ENCODE measurements at regions not wholly inside any gene's neighbourhood (a gene's known extent, or its start where the extent isn't known, plus 50 kb on each side); places are given as distances from the start of the nearest gene placed in this dataset.

GRCh38 chr10:59508956-59509355, 146.6 kb upstream of the FAM13C start:
- no peak overlapping the region for H2AFZ ChIP-seq (ENCODE audit: low read length)
- TF ChIP-seq CTCF (IDR thresholded peaks at IDR 0.05; ENCODE audit: low read length): no peak
- TF ChIP-seq EZH2 (IDR thresholded peaks at IDR 0.05; ENCODE audit: borderline replicate concordance, low read length): no peak
- H3F3A ChIP-seq (ENCODE audit: insufficient read depth, low read length): no peaks in the 10 kb centered on the region
- H3K36me3 ChIP-seq (ENCODE audit: insufficient read depth, low read length): no peaks in the 10 kb centered on the region
- no peaks in the 10 kb centered on the region for H3K79me2 ChIP-seq (ENCODE audit: insufficient read depth, low read length)
- no peak overlapping the region for H3K9ac ChIP-seq (ENCODE audit: low read length)
- no peak overlapping the region for H3K27ac ChIP-seq (ENCODE audit: low read depth, low read length, poor library complexity, severe bottlenecking)
- no peak overlapping the region for H3K4me3 ChIP-seq (ENCODE audit: low read depth, low read length, poor library complexity, severe bottlenecking)
- no peaks in the 10 kb centered on the region for H4K20me1 ChIP-seq (ENCODE audit: insufficient read depth, low read length)
- H3K9me2 ChIP-seq (ENCODE audit: low read depth, low read length): no peaks in the 10 kb centered on the region
- H3K4me1 ChIP-seq (ENCODE audit: insufficient read depth, low read length, severe bottlenecking): no peaks in the 10 kb centered on the region
- no peak overlapping the region for H3K4me2 ChIP-seq (ENCODE audit: low read length)
- no peaks in the 10 kb centered on the region for H3K9me3 ChIP-seq (ENCODE audit: low read length)
- H3K27me3 ChIP-seq (ENCODE audit: insufficient read depth, low read length): no peaks in the 10 kb centered on the region

- Histone ChIP-seq H3K4me2 (ENCODE audit: low read length) (no peak overlapping the region), H3K9me3 (ENCODE audit: low read length) (no peaks in the 10 kb centered on the region), H3K27me3 (ENCODE audit: insufficient read depth, low read length) (no peaks in the 10 kb centered on the region), H3K4me3 (ENCODE audit: low read depth, low read length, poor library complexity, severe bottlenecking) (no peak overlapping the region), H3K4me1 (ENCODE audit: insufficient read depth, low read length, severe bottlenecking) (no peaks in the 10 kb centered on the region), H3F3A (ENCODE audit: insufficient read depth, low read length) (no peaks in the 10 kb centered on the region), H3K36me3 (ENCODE audit: insufficient read depth, low read length) (no peaks in the 10 kb centered on the region), H3K9ac (ENCODE audit: low read length) (no peak overlapping the region), H4K20me1 (ENCODE audit: insufficient read depth, low read length) (no peaks in the 10 kb centered on the region), H3K9me2 (ENCODE audit: low read depth, low read length) (no peaks in the 10 kb centered on the region), H2AFZ (ENCODE audit: low read length) (no peak overlapping the region), H3K79me2 (ENCODE audit: insufficient read depth, low read length) (no peaks in the 10 kb centered on the region), H3K27ac (ENCODE audit: low read depth, low read length, poor library complexity, severe bottlenecking) (no peak overlapping the region)
- TF ChIP-seq CTCF (IDR thresholded peaks at IDR 0.05; ENCODE audit: low read length) (no peak), EZH2 (IDR thresholded peaks at IDR 0.05; ENCODE audit: borderline replicate concordance, low read length) (no peak)
These were observed 145.9 kb upstream of the FAM13C start for GRCh38 chr10:59508296-59508695.

GRCh38 chr10:59505926-59506325, 143.6 kb upstream of the FAM13C start:
- no peaks in the 10 kb centered on the region for H3K36me3 ChIP-seq (ENCODE audit: insufficient read depth, low read length)
- no peaks in the 10 kb centered on the region for H3K9me2 ChIP-seq (ENCODE audit: low read depth, low read length)
- no peaks in the 10 kb centered on the region for H3K79me2 ChIP-seq (ENCODE audit: insufficient read depth, low read length)
- no peak overlapping the region for H3K27ac ChIP-seq (ENCODE audit: low read depth, low read length, poor library complexity, severe bottlenecking)
- no peaks in the 10 kb centered on the region for H3F3A ChIP-seq (ENCODE audit: insufficient read depth, low read length)
- H3K9me3 ChIP-seq (ENCODE audit: low read length): no peaks in the 10 kb centered on the region
- no peak overlapping the region for H2AFZ ChIP-seq (ENCODE audit: low read length)
- H3K4me2 ChIP-seq (ENCODE audit: low read length): no peak overlapping the region
- H3K9ac ChIP-seq (ENCODE audit: low read length): no peak overlapping the region
- H4K20me1 ChIP-seq (ENCODE audit: insufficient read depth, low read length): no peaks in the 10 kb centered on the region
- H3K4me1 ChIP-seq (ENCODE audit: insufficient read depth, low read length, severe bottlenecking): no peaks in the 10 kb centered on the region
- no peak for TF ChIP-seq EZH2 (IDR thresholded peaks at IDR 0.05; ENCODE audit: borderline replicate concordance, low read length)
- TF ChIP-seq CTCF (IDR thresholded peaks at IDR 0.05; ENCODE audit: low read length): no peak
- no peaks in the 10 kb centered on the region for H3K27me3 ChIP-seq (ENCODE audit: insufficient read depth, low read length)
- H3K4me3 ChIP-seq (ENCODE audit: low read depth, low read length, poor library complexity, severe bottlenecking): no peak overlapping the region

Measured in OCI-LY1 (cell line).